ENCODE measurements at regions not wholly inside any gene's neighbourhood (a gene's known extent, or its start where the extent isn't known, plus 50 kb on each side); places are given as distances from the start of the nearest gene placed in this dataset.

DNA sequence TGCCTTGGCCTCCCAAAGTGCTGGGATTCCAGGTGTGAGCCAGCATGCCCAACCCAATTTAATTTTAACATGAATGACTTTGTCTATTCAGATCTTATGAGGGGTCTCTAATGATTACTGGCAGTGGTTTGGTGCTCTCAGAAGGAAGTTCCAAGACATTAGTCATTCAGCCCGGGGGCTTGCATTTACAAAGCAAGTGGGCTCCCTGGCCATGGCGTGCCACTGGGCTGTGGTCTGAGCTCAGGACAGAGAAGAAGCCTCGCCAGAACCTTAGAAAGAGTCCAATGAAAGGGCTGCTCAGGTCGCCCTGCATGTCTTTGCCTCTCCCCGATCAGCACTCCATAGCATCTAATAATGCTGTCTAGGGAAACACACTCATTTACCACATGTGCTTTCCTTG, 182.6 kb upstream of the CHAC2 start:
- no peaks in the 10 kb centered on the region for H3K9me2 ChIP-seq (replicated peaks; ENCODE audit: insufficient read depth, low read length)
- no peaks in the 10 kb centered on the region for H3K9me3 ChIP-seq (ENCODE audit: insufficient read depth, low read length)
- no peak overlapping the region for H3K27ac ChIP-seq (ENCODE audit: low read depth, low read length)
- no peak overlapping the region for H2AFZ ChIP-seq (ENCODE audit: low read depth, low read length, severe bottlenecking)
- H3K4me3 ChIP-seq (ENCODE audit: insufficient read depth, low read length, poor library complexity, severe bottlenecking) = no peak overlapping the region
- no peak for TF ChIP-seq EZH2phosphoT487 (conservative IDR thresholded peaks at IDR 0.05; ENCODE audit: low read length)
- TF ChIP-seq, protein P1, sequence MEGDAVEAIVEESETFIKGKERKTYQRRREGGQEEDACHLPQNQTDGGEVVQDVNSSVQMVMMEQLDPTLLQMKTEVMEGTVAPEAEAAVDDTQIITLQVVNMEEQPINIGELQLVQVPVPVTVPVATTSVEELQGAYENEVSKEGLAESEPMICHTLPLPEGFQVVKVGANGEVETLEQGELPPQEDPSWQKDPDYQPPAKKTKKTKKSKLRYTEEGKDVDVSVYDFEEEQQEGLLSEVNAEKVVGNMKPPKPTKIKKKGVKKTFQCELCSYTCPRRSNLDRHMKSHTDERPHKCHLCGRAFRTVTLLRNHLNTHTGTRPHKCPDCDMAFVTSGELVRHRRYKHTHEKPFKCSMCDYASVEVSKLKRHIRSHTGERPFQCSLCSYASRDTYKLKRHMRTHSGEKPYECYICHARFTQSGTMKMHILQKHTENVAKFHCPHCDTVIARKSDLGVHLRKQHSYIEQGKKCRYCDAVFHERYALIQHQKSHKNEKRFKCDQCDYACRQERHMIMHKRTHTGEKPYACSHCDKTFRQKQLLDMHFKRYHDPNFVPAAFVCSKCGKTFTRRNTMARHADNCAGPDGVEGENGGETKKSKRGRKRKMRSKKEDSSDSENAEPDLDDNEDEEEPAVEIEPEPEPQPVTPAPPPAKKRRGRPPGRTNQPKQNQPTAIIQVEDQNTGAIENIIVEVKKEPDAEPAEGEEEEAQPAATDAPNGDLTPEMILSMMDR (IDR thresholded peaks at IDR 0.05; ENCODE audit: insufficient read depth, low read length, poor library complexity, severe bottlenecking) = no peak
- H3K4me2 ChIP-seq (ENCODE audit: low read depth, low read length, poor library complexity, severe bottlenecking) = no peak overlapping the region
- H3K36me3 ChIP-seq (ENCODE audit: low read length) = no peaks in the 10 kb centered on the region
- H3K9ac ChIP-seq (ENCODE audit: low read length) = no peak overlapping the region
- H4K20me1 ChIP-seq (ENCODE audit: low read depth, low read length) = no peaks in the 10 kb centered on the region
- no peaks in the 10 kb centered on the region for H3F3A ChIP-seq (ENCODE audit: insufficient read depth)
- H3K27me3 ChIP-seq (ENCODE audit: low read length) = no peaks in the 10 kb centered on the region
- H3K79me2 ChIP-seq (ENCODE audit: insufficient read depth, low read length) = no peaks in the 10 kb centered on the region

DNA sequence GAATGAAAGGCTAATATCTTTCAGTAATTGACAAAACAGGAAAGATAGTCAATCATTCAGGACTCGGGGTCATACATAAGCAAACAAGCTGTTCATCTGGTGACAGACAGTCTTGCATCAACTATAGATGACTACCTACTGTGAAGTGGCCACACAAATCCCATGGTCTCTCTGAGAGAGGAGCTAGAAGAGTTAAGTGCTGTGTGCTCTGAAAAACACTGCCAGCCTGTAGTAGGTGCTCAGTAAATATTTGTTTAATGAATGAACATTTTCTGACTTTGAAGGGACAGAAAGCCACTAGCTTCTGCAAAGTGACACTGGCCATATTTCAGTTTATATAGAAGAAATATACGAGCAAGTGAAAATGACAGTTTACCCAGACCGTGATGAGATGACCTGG, 184.0 kb upstream of the CHAC2 start:
- no peaks in the 10 kb centered on the region for H3K79me2 ChIP-seq (ENCODE audit: insufficient read depth, low read length)
- H2AFZ ChIP-seq (ENCODE audit: low read depth, low read length, severe bottlenecking) = no peak overlapping the region
- H3K27ac ChIP-seq (ENCODE audit: low read depth, low read length) = no peak overlapping the region
- no peaks in the 10 kb centered on the region for H3K9me3 ChIP-seq (ENCODE audit: insufficient read depth, low read length)
- H3K9me2 ChIP-seq (replicated peaks; ENCODE audit: insufficient read depth, low read length) = no peaks in the 10 kb centered on the region
- no peak overlapping the region for H3K9ac ChIP-seq (ENCODE audit: low read length)
- no peaks in the 10 kb centered on the region for H3K27me3 ChIP-seq (ENCODE audit: low read length)
- no peaks in the 10 kb centered on the region for H4K20me1 ChIP-seq (ENCODE audit: low read depth, low read length)
- no peaks in the 10 kb centered on the region for H3F3A ChIP-seq (ENCODE audit: insufficient read depth)
- TF ChIP-seq, protein P1 (IDR thresholded peaks at IDR 0.05; ENCODE audit: insufficient read depth, low read length, poor library complexity, severe bottlenecking) = no peak
- no peak for TF ChIP-seq EZH2phosphoT487 (conservative IDR thresholded peaks at IDR 0.05; ENCODE audit: low read length)
- H3K36me3 ChIP-seq (ENCODE audit: low read length) = no peaks in the 10 kb centered on the region
- H3K4me2 ChIP-seq (ENCODE audit: low read depth, low read length, poor library complexity, severe bottlenecking) = no peak overlapping the region
- no peak overlapping the region for H3K4me3 ChIP-seq (ENCODE audit: insufficient read depth, low read length, poor library complexity, severe bottlenecking)

DNA sequence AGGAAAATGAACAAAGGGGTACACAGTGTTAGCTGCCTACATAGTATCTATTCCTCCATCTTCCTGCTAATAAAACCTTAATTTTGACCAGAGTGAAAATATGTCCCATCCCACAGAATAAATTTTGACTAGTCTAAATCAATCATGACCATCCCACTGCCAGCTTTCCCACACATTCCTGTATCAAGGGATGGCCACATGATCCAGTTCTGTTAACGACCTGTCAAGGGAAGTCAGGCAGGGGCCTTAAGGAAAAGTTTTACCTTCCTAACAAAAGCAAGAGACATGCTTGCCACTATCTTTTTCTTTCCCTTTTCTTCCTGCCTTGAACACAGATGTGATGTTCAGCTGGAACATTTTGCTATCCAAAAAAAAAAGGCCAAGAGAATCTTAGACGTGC, 185.0 kb upstream of the CHAC2 start:
- Histone ChIP-seq H3K9me2 (replicated peaks; ENCODE audit: insufficient read depth, low read length) (no peaks in the 10 kb centered on the region), H3K9ac (ENCODE audit: low read length) (no peak overlapping the region), H3K27ac (ENCODE audit: low read depth, low read length) (no peak overlapping the region), H4K20me1 (ENCODE audit: low read depth, low read length) (no peaks in the 10 kb centered on the region), H3K9me3 (ENCODE audit: insufficient read depth, low read length) (no peaks in the 10 kb centered on the region), H3F3A (ENCODE audit: insufficient read depth) (no peaks in the 10 kb centered on the region), H3K79me2 (ENCODE audit: insufficient read depth, low read length) (no peaks in the 10 kb centered on the region), H2AFZ (ENCODE audit: low read depth, low read length, severe bottlenecking) (no peak overlapping the region), H3K4me2 (ENCODE audit: low read depth, low read length, poor library complexity, severe bottlenecking) (no peak overlapping the region), H3K27me3 (ENCODE audit: low read length) (no peaks in the 10 kb centered on the region), H3K36me3 (ENCODE audit: low read length) (no peaks in the 10 kb centered on the region), H3K4me3 (ENCODE audit: insufficient read depth, low read length, poor library complexity, severe bottlenecking) (no peak overlapping the region)
- no peak for TF ChIP-seq EZH2phosphoT487 (conservative IDR thresholded peaks at IDR 0.05; ENCODE audit: low read length)
- TF ChIP-seq, protein P1 (IDR thresholded peaks at IDR 0.05; ENCODE audit: insufficient read depth, low read length, poor library complexity, severe bottlenecking) = no peak

DNA sequence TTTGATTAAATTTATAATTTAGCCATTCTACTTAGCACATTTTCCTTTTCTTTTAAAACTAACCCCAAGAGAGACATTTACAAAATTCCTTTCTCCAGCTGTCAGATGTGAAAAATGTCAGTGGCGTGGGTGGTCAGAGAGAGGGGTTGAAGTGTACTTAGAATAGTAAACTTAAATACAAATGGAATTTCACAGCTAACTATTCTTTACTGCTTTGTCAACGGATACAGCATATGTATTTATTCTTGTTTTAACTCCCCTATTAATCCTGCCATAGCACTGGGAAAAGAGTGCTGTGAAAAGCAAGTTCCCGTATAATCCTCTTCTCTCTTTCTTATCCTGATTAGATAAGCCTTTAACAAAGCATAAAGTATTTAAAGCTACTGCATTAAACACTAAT, 191.4 kb upstream of the CHAC2 start:
- Histone ChIP-seq H3F3A (ENCODE audit: insufficient read depth) (no peaks in the 10 kb centered on the region), H3K36me3 (ENCODE audit: low read length) (no peaks in the 10 kb centered on the region), H3K9ac (ENCODE audit: low read length) (no peak overlapping the region), H4K20me1 (ENCODE audit: low read depth, low read length) (no peaks in the 10 kb centered on the region), H3K4me2 (ENCODE audit: low read depth, low read length, poor library complexity, severe bottlenecking) (no peak overlapping the region), H3K79me2 (ENCODE audit: insufficient read depth, low read length) (no peaks in the 10 kb centered on the region), H3K9me2 (replicated peaks; ENCODE audit: insufficient read depth, low read length) (no peaks in the 10 kb centered on the region), H3K27me3 (ENCODE audit: low read length) (no peaks in the 10 kb centered on the region), H2AFZ (ENCODE audit: low read depth, low read length, severe bottlenecking) (no peak overlapping the region), H3K27ac (ENCODE audit: low read depth, low read length) (no peak overlapping the region), H3K4me3 (ENCODE audit: insufficient read depth, low read length, poor library complexity, severe bottlenecking) (no peak overlapping the region), H3K9me3 (ENCODE audit: insufficient read depth, low read length) (no peaks in the 10 kb centered on the region)
- TF ChIP-seq, protein P1 (IDR thresholded peaks at IDR 0.05; ENCODE audit: insufficient read depth, low read length, poor library complexity, severe bottlenecking) = no peak
- no peak for TF ChIP-seq EZH2phosphoT487 (conservative IDR thresholded peaks at IDR 0.05; ENCODE audit: low read length)

All from SU-DHL-6 (cell line).